ENCODE measurements at regions not wholly inside any gene's neighbourhood (a gene's known extent, or its start where the extent isn't known, plus 50 kb on each side); places are given as distances from the start of the nearest gene placed in this dataset.

DNA sequence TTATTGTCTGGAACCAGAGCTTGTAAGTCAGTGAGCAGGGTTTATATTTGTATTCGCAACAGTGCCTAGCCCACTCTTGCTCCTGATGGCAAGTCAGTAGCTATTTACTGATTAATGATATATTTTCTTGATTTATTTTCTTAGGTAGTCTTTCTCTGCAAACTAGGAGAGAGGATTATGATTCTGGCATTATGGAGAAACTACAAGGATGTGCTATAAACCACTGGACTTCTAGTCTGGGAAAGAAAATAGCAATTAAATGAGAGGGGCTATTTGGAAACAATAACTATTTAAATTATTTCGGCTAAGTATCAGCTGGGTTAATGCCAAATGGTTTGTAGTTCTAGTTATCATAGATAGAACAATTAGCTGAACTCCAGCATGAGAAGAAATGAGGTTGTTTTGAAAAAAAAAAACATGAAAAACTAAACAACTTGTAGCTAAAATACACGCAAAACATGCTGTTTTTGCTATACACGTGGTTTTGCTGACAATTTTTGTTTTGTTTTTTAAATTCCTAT is 304.9 kb upstream of the TCF21 start:
- DNase-seq (ENCODE audit: low read depth): no peak

DNA sequence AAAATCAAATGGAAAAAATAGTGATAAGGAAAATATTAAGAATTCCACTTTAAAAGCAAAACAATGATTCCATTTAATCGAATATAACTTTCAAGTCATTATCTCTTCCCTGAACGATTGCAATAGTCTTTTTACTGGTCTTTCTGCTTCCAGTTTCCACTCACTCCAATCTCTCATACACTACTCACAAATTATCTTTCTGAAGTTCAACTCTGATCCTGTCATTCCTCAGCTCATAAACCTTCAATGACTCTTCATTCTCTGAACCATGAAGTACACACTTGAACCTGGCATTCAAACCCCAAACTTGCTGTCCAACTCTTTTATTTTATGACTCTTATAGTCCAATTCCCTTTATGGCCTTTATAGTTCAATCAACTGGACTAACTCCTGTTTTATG is 304.1 kb upstream of the TCF21 start:
- no peak for DNase-seq (ENCODE audit: low read depth)

DNA sequence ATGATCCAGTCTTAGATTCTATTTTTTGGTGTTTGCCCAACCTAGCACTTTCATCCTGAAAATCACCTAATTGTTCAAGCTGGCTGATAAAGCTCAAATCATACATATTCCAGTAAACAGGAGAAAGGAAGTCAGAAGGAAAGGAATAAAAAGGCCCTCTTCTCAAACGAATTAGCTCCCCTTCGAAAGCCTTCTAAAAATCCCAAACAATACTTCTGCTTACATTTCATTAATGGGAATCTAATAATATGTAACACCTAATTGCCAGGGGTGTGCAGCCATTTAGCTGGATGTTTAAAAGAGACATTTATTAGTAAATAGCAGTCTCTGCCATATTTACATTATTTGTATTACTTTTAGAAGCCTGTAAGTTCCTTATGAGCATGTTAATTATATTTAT is 302.9 kb upstream of the TCF21 start:
- DNase-seq (ENCODE audit: low read depth): no peak

DNA sequence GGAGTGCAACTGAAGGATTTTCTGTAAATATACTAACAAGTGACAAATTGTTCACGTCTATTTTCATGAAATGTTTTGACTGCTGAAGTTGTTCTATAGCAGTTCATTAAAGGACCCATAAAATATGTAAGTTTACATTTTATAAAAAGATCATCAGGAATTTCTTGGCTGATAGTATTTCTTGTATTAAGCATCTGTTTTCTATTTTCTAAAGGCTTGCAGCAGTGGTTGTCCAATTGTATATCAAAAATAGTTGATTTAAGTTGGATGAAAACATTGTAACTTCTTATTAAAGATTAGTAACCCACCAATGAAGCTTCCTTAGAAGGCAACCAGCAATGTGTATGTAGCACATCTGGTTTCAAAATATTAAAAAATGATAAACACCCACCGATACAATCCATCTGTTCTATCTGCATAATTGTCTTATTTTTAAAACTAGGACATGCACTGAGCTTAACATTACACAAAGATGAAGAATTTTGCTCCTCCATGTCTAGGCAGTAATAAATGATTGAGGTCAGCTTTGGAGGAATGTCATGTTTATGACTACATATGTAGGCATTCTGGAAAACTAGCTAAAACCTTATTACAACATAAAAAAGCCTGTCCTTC is 301.3 kb upstream of the TCF21 start:
- no peak for DNase-seq (ENCODE audit: low read depth)

GRCh38 chr6:133590196-133590595 is 298.7 kb upstream of the TCF21 start:
- no peak for DNase-seq (ENCODE audit: low read depth)

GRCh38 chr6:133590814-133591213 is 298.1 kb upstream of the TCF21 start:
- DNase-seq (ENCODE audit: low read depth): no peak

DNA sequence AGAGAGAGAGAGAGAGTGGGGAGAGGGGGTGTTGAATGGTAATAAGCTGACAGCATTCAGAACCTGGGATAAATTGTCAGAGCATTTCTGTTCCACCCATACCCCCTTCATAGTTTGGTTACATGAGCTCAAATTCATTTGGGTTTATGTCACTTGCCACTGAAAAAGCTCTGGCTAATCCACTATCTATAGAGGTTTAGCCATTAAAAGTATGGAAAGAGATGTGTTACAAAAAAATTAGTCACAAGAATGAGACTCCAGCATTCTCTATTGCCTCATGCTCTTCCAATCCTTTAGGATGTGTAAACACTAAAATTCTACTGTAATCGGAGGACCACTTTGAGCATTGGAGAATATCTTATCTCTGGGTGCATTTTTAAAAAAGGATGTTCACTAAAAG is 297.6 kb upstream of the TCF21 start:
- no peak for DNase-seq (ENCODE audit: low read depth)

GRCh38 chr6:133594652-133595110 is 294.2 kb upstream of the TCF21 start:
- DNase-seq (ENCODE audit: low read depth): no peak

- no peak for DNase-seq (ENCODE audit: low read depth)
Observed at GRCh38 chr6:133595111-133595761, 293.7 kb upstream of the TCF21 start.

- no peak for DNase-seq (ENCODE audit: low read depth)
Observed at GRCh38 chr6:133606852-133607251, 282.1 kb upstream of the TCF21 start.

- no peak for DNase-seq (ENCODE audit: low read depth)
Observed at GRCh38 chr6:133608620-133609019, 280.3 kb upstream of the TCF21 start.

- DNase-seq (ENCODE audit: low read depth): no peak
Observed at GRCh38 chr6:133609415-133610226, 279.3 kb upstream of the TCF21 start.

GRCh38 chr6:133610227-133610840 is 278.6 kb upstream of the TCF21 start:
- DNase-seq (ENCODE audit: low read depth): no peak

- DNase-seq (ENCODE audit: low read depth): no peak
Observed at GRCh38 chr6:133610971-133611370, 277.9 kb upstream of the TCF21 start.

GRCh38 chr6:133612459-133612858 is 276.5 kb upstream of the TCF21 start:
- DNase-seq (ENCODE audit: low read depth): no peak

- no peak for DNase-seq (ENCODE audit: low read depth)
Observed at GRCh38 chr6:133613211-133613610, 275.7 kb upstream of the TCF21 start.

DNA sequence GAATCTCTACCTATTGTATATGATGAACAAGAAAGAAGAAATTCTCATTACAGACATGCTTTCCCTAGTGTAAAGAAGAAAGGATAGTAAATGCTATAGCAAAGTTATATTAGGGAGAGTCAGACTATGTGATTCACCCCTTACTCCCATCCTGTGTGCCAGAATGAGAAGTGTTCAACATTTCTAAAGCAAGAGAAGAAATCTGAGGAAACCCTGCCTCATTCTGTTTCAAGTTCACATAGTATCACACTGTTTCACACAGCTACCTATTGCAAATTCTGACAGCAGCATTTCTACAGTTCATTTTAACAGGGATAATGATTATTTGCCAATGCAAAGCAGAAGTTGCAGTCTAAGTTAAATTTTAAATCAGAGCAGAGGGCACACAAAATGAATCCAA is 267.2 kb upstream of the TCF21 start:
- no peak for DNase-seq (ENCODE audit: low read depth)

GRCh38 chr6:133623065-133623464 is 265.8 kb upstream of the TCF21 start:
- no peak for DNase-seq (ENCODE audit: low read depth)

GRCh38 chr6:133623621-133624020 is 265.3 kb upstream of the TCF21 start:
- DNase-seq (ENCODE audit: low read depth): no peak

DNA sequence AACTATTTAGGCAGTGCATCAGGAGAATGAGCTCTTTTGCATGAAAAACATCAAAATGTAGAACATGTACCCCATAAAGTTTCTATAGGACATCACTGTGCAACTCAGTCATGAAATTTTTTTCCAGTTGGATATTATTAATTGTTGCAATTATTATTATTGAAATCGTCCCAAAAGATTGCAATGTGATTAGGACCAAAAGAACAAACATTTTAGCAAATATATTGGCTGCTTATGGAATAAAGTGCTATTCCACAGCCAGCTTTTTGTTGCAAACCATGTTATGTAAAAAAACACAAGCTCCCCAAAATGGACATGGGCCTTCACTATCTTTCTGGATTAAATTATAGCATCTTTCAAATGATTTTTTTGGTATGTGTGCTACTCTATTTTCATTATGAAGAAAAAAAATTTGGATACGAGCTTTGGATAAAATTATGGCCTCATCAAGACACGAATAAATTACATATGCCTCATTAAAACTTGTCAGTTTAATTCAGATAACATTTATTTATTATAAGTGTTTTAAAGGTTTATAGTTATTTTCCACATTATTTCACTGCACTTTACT is 262.7 kb upstream of the TCF21 start:
- DNase-seq (ENCODE audit: low read depth): no peak

- no peak for DNase-seq (ENCODE audit: low read depth)
Observed at GRCh38 chr6:133629970-133630369, 258.9 kb upstream of the TCF21 start.

- no peak for DNase-seq (ENCODE audit: low read depth)
Observed at GRCh38 chr6:133630651-133631050, 258.3 kb upstream of the TCF21 start.

Measured in CMK (cell line).